ENCODE measurements at regions not wholly inside any gene's neighbourhood (a gene's known extent, or its start where the extent isn't known, plus 50 kb on each side); places are given as distances from the start of the nearest gene placed in this dataset.

GRCh38 chr3:152083135-152083534 is 185.6 kb upstream of the MBNL1 start:
- H3K4me3 ChIP-seq (ENCODE audit: low read depth, poor library complexity, severe bottlenecking) = no peak overlapping the region
- intact Hi-C loops (cut with DNase I; ENCODE audit: low total_unique reads) = no loop called here
- no peak for DNase-seq (ENCODE audit: low spot score in 2 of 2)
- TF ChIP-seq POLR2A (IDR thresholded peaks at IDR 0.05) (no peak), CTCF (IDR thresholded peaks at IDR 0.05) (no peak)
- 95% methylated on average over 2 of the region's 2 CpGs for WGBS, 2 donors

GRCh38 chr3:152084441-152085158 is 184.1 kb upstream of the MBNL1 start:
- DNase-seq (ENCODE audit: low spot score in 2 of 2) = no peak
- no peak overlapping the region for H3K4me3 ChIP-seq (ENCODE audit: low read depth, poor library complexity, severe bottlenecking)
- intact Hi-C loops (cut with DNase I; ENCODE audit: low total_unique reads) = no loop called here
- 69 to 72% methylated on average over 2 of the region's 2 CpGs for WGBS, 2 donors
- TF ChIP-seq CTCF (IDR thresholded peaks at IDR 0.05) (no peak), POLR2A (IDR thresholded peaks at IDR 0.05) (no peak)

GRCh38 chr3:152087153-152087552 is 181.6 kb upstream of the MBNL1 start:
- intact Hi-C loops (cut with DNase I; ENCODE audit: low total_unique reads) = no loop called here
- DNase-seq (ENCODE audit: low spot score in 2 of 2) = no peak
- no peak overlapping the region for H3K4me3 ChIP-seq (ENCODE audit: low read depth, poor library complexity, severe bottlenecking)
- TF ChIP-seq CTCF (IDR thresholded peaks at IDR 0.05) = no peak
- no peak for TF ChIP-seq POLR2A (IDR thresholded peaks at IDR 0.05)

- intact Hi-C loops (cut with DNase I; ENCODE audit: low total_unique reads) = no loop called here
- DNase-seq (ENCODE audit: low spot score in 2 of 2) = no peak
- no peak for TF ChIP-seq CTCF (IDR thresholded peaks at IDR 0.05)
- TF ChIP-seq POLR2A (IDR thresholded peaks at IDR 0.05) = no peak
- no peak overlapping the region for H3K4me3 ChIP-seq (ENCODE audit: low read depth, poor library complexity, severe bottlenecking)
Measured at GRCh38 chr3:152089528-152089927, 179.2 kb upstream of the MBNL1 start.

GRCh38 chr3:152091725-152092124 is 177.0 kb upstream of the MBNL1 start:
- no peak for DNase-seq (ENCODE audit: low spot score in 2 of 2)
- TF ChIP-seq CTCF (IDR thresholded peaks at IDR 0.05) (no peak), POLR2A (IDR thresholded peaks at IDR 0.05) (no peak)
- intact Hi-C loops (cut with DNase I; ENCODE audit: low total_unique reads) = no loop called here
- no peak overlapping the region for H3K4me3 ChIP-seq (ENCODE audit: low read depth, poor library complexity, severe bottlenecking)
- WGBS, 2 donors = 90 to 95% methylated on average over 1 of the region's 1 CpG

- intact Hi-C loops (cut with DNase I; ENCODE audit: low total_unique reads) = no loop called here
Measured at GRCh38 chr3:152093901-152094300, 174.8 kb upstream of the MBNL1 start.

More at GRCh38 chr3:152093901-152094300, 174.8 kb upstream of the MBNL1 start:
- TF ChIP-seq CTCF (IDR thresholded peaks at IDR 0.05) (no peak), POLR2A (IDR thresholded peaks at IDR 0.05) (no peak)
- no peak for DNase-seq (ENCODE audit: low spot score in 2 of 2)
- no peak overlapping the region for H3K4me3 ChIP-seq (ENCODE audit: low read depth, poor library complexity, severe bottlenecking)
